ENCODE measurements at regions not wholly inside any gene's neighbourhood (a gene's known extent, or its start where the extent isn't known, plus 50 kb on each side); places are given as distances from the start of the nearest gene placed in this dataset.

GRCh38 chr2:120999377-121000097 lies 263.9 kb downstream of the GLI2 start:
- Histone ChIP-seq H2AFZ (ENCODE audit: control insufficient read depth, low read depth, low read length) (no peak overlapping the region), H3K36me3 (ENCODE audit: control insufficient read depth in 2 of 2, insufficient read depth in 2 of 2, low read length in 1 of 2) (no peaks in the 10 kb centered on the region), H4K20me1 (ENCODE audit: control insufficient read depth, insufficient read depth) (no peaks in the 10 kb centered on the region), H3K27me3 (replicated peaks in 1 of 2; ENCODE audit: control insufficient read depth in 2 of 2, insufficient read depth in 2 of 2, low read length in 1 of 2) (no peaks in the 10 kb centered on the region; a peak in 1 of 4 replicates), H3K4me1 (ENCODE audit: control insufficient read depth, insufficient read depth, low read length) (no peaks in the 10 kb centered on the region), H3K4me3 (no peak overlapping the region), H3K27ac (ENCODE audit: control insufficient read depth, insufficient read depth) (no peak overlapping the region), H3K79me2 (ENCODE audit: control insufficient read depth, insufficient read depth, low read length) (no peaks in the 10 kb centered on the region), H3K9ac (ENCODE audit: control insufficient read depth, insufficient read depth, low read length) (no peak overlapping the region), H3K9me3 (replicated peaks; ENCODE audit: control insufficient read depth, insufficient read depth, low read length) (no peaks in the 10 kb centered on the region), H3K4me2 (ENCODE audit: control insufficient read depth, insufficient read depth) (no peak overlapping the region)
- ChIA-PET RAD21 (ENCODE audit: unreplicated experiment) (no interaction called here), CTCF (interaction anchor here (0.7 to 1.0 kb wide), 2 partner anchors 129 to 1028 kb away, joined by 3 to 4 read pairs; no protein-coding TSS in a partner anchor), POLR2A (no interaction called here), SMC1A (ENCODE audit: uncharacterized antibody, unreplicated experiment) (interaction anchor here (0.6 kb wide), 1 partner anchor 19 kb away, joined by 3 read pairs; no protein-coding TSS in a partner anchor)
- in situ Hi-C loops (cut with MboI) = no loop called here
- no TSS peak for BruUV-seq (replicated peaks)
- intact Hi-C loops (cut with micrococcal nuclease; ENCODE audit: unreplicated experiment) = no loop called here
- no peak for DNase-seq (ENCODE audit: low read depth, low spot score)
- ATAC-seq = no peak
- 34% methylated on average over 6 of the region's 6 CpGs for WGBS (ENCODE audit: insufficient coverage, insufficient replicate concordance, low lambda C conversion rate, missing lambda C conversion rate)
- FAIRE-seq = no peak
- TF ChIP-seq, protein P1, sequence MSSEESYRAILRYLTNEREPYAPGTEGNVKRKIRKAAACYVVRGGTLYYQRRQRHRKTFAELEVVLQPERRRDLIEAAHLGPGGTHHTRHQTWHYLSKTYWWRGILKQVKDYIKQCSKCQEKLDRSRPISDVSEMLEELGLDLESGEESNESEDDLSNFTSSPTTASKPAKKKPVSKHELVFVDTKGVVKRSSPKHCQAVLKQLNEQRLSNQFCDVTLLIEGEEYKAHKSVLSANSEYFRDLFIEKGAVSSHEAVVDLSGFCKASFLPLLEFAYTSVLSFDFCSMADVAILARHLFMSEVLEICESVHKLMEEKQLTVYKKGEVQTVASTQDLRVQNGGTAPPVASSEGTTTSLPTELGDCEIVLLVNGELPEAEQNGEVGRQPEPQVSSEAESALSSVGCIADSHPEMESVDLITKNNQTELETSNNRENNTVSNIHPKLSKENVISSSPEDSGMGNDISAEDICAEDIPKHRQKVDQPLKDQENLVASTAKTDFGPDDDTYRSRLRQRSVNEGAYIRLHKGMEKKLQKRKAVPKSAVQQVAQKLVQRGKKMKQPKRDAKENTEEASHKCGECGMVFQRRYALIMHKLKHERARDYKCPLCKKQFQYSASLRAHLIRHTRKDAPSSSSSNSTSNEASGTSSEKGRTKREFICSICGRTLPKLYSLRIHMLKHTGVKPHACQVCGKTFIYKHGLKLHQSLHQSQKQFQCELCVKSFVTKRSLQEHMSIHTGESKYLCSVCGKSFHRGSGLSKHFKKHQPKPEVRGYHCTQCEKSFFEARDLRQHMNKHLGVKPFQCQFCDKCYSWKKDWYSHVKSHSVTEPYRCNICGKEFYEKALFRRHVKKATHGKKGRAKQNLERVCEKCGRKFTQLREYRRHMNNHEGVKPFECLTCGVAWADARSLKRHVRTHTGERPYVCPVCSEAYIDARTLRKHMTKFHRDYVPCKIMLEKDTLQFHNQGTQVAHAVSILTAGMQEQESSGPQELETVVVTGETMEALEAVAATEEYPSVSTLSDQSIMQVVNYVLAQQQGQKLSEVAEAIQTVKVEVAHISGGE (CRISPR knock-in tag; IDR thresholded peaks at IDR 0.05) = no peak
- TF ChIP-seq RUNX3 (IDR thresholded peaks at IDR 0.05; ENCODE audit: low read length) = no peak
- TF ChIP-seq REST (IDR thresholded peaks at IDR 0.05; ENCODE audit: low read depth, low read length) = no peak
- no peak for TF ChIP-seq ZNF622 (IDR thresholded peaks at IDR 0.05)
